Subcutaneous abdominal adipose tissue (tissue), 5 donors: ENCODE measurements at regions not wholly inside any gene's neighbourhood (a gene's known extent, or its start where the extent isn't known, plus 50 kb on each side); places are given as distances from the start of the nearest gene placed in this dataset.

Experiments used
- H3K27ac ChIP-seq: one replicate; pipeline ENCODE4 v1.7.0; 2013; ENCODE audit warnings: low read depth, mild to moderate bottlenecking, inconsistent platforms, low read length, moderate library complexity
- H3K27me3 ChIP-seq, 5 donors: one replicate each; pipeline ENCODE4 v1.7.0; 2013; ENCODE audit warnings: low read length in 5 of 5, inconsistent platforms in 1 of 5; ENCODE audit not compliant: control insufficient read depth in 5 of 5, insufficient read depth in 4 of 5
- H3K36me3 ChIP-seq, 5 donors: one replicate each; pipeline ENCODE4 v1.7.0; 2013; ENCODE audit warnings: low read length in 5 of 5; ENCODE audit not compliant: control insufficient read depth in 5 of 5, insufficient read depth in 5 of 5
- H3K4me1 ChIP-seq, 5 donors: one replicate each; pipeline ENCODE4 v1.7.0; 2013; ENCODE audit warnings: low read length in 5 of 5, mild to moderate bottlenecking in 3 of 5, moderate library complexity in 1 of 5; ENCODE audit not compliant: control insufficient read depth in 5 of 5, insufficient read depth in 5 of 5
- H3K4me3 ChIP-seq, 5 donors: one replicate each; pipeline ENCODE4 v1.7.0; 2013; ENCODE audit warnings: low read length in 5 of 5, low read depth in 1 of 5
- H3K9ac ChIP-seq, 5 donors: one replicate each; pipeline ENCODE4 v1.7.0; 2013; ENCODE audit warnings: low read length in 5 of 5, mild to moderate bottlenecking in 4 of 5, moderate library complexity in 3 of 5
- H3K9me3 ChIP-seq, 5 donors: one replicate each; pipeline ENCODE4 v1.7.0; 2013; ENCODE audit warnings: low read length in 5 of 5; ENCODE audit not compliant: control insufficient read depth in 5 of 5
- donor health status: healthy.
- donor health status: healthy.
- donor health status: healthy.
- donor health status: healthy.
- donor health status: healthy.

- Histone ChIP-seq H3K4me1 (peaks cover 0 to under 1% (median 0%) of the 10 kb centered on the region in 5 donors), H3K9ac (no peak overlapping the region), H3K4me3 (no peak overlapping the region), H3K36me3 (no peaks in the 10 kb centered on the region), H3K9me3 (peaks cover 0 to 16% (median 7%) of the 10 kb centered on the region in 5 donors), H3K27me3 (peaks cover 1 to 12% (median 6%) of the 10 kb centered on the region in 5 donors), H3K27ac (no peak overlapping the region)
Measured at GRCh38 chr12:125528281-125528680, 463.0 kb downstream of the AACS start.

DNA sequence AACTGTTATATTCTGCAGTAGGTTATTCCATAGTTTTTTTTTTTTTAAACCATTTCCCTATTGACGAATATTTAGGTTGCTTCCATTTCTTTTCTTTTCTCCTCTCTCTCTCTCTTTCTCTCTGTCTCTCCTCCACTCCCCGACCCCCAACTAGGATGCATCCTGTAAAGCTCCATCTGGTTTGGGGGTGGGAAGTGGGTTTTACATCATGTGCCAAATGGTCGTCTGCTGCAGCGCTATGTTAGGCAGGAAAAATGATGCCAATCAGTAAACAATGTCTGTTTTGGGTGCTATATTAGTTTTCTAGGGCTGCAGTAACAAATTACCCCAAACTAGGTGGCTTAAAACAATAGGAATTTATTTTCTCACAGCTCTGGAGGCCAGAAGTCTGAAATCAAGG, 465.0 kb downstream of the AACS start:
- Histone ChIP-seq H3K9me3 (peaks cover 0 to 8% (median 0%) of the 10 kb centered on the region in 5 donors), H3K36me3 (no peaks in the 10 kb centered on the region), H3K27me3 (peaks cover 2 to 17% (median 9%) of the 10 kb centered on the region in 5 donors), H3K4me3 (no peak overlapping the region), H3K4me1 (peaks cover 0 to 4% (median 0%) of the 10 kb centered on the region in 5 donors), H3K9ac (no peak overlapping the region), H3K27ac (no peak overlapping the region)

DNA sequence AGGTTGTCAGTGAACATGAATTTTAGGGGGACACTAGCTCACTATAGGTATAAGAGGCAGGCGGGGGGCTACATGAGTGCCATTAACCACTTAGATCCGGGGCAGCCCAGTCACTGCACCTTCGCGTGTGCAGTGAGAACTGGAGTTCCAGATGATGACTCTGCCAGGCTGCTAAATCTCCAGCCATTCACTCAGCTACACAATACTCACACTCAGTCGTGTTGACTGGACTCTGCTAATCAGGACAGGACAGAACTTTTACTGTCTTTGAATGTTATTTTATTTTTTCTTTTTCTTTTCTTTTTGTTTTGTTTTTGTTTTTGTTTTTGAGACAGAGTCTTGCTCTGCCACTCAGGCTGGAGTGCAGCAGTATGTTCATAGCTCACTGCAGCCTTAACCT, 465.6 kb downstream of the AACS start:
- Histone ChIP-seq H3K4me3 (no peak overlapping the region), H3K27me3 (peaks cover 2 to 17% (median 9%) of the 10 kb centered on the region in 5 donors), H3K4me1 (peaks cover 0 to 4% (median 0%) of the 10 kb centered on the region in 5 donors), H3K9me3 (peaks cover 0 to 6% (median 0%) of the 10 kb centered on the region in 5 donors), H3K9ac (no peak overlapping the region), H3K27ac (no peak overlapping the region), H3K36me3 (no peaks in the 10 kb centered on the region)

DNA sequence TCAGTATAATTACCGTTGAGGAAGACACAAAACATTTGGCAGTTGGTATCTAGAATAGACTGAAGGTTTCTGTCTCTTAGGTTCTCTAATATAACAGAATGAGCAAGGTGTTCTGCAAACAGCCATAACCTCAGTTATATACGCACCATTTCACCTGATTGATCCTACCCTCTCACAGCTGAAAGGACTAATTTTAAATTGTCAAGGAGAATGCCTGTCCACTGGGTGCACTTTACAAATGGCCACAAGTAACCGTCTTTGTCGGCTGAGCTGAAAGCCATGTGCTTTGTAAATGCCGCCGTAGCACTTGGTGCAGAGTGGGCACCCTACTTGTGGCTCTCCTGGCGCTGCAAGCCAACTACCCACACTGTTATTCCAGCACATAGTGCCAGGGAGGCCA, 466.3 kb downstream of the AACS start:
- Histone ChIP-seq H3K27ac (no peak overlapping the region), H3K9me3 (peaks cover 0 to 3% (median 0%) of the 10 kb centered on the region in 5 donors), H3K4me1 (peaks cover 0 to 4% (median 0%) of the 10 kb centered on the region in 5 donors), H3K9ac (no peak overlapping the region), H3K4me3 (no peak overlapping the region), H3K36me3 (no peaks in the 10 kb centered on the region), H3K27me3 (peaks cover 2 to 17% (median 11%) of the 10 kb centered on the region in 5 donors)

DNA sequence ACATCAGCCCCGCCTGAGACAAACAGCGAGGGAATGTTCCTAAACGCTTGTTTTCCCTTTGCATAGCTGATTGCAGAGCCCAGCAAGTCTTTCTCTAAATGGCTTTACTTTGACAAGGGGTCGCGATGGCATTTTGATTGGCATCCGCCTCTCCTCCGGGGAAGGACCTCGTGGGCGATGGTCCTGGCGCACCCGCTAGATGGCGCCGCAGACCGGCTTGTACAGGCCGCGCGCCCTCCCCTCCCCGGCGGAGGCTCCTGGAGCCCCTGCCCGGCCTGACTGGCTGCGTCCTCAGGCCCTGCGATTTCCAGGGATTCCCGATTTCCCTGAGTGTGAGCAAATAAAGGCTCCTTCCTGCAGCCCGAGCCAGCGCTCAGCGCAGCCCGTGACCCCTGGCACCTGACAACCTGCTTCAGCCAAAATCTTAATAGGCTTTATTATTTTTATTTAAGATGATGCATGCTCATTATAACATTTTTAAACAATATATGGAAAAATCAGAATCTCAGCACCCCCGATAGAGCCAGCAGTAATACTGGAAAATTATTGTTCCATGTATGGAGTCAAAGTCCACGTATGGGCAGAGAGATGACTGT, 468.3 kb downstream of the AACS start:
- H3K9ac ChIP-seq, result no peak overlapping the region
- H3K27me3 ChIP-seq, result peaks cover 2 to 17% (median 11%) of the 10 kb centered on the region in 5 donors
- no peaks in the 10 kb centered on the region for H3K36me3 ChIP-seq
- peaks cover 0 to 4% (median 0%) of the 10 kb centered on the region in 5 donors for H3K4me1 ChIP-seq
- no peak overlapping the region for H3K4me3 ChIP-seq
- H3K27ac ChIP-seq, result no peak overlapping the region
- no peaks in the 10 kb centered on the region for H3K9me3 ChIP-seq

DNA sequence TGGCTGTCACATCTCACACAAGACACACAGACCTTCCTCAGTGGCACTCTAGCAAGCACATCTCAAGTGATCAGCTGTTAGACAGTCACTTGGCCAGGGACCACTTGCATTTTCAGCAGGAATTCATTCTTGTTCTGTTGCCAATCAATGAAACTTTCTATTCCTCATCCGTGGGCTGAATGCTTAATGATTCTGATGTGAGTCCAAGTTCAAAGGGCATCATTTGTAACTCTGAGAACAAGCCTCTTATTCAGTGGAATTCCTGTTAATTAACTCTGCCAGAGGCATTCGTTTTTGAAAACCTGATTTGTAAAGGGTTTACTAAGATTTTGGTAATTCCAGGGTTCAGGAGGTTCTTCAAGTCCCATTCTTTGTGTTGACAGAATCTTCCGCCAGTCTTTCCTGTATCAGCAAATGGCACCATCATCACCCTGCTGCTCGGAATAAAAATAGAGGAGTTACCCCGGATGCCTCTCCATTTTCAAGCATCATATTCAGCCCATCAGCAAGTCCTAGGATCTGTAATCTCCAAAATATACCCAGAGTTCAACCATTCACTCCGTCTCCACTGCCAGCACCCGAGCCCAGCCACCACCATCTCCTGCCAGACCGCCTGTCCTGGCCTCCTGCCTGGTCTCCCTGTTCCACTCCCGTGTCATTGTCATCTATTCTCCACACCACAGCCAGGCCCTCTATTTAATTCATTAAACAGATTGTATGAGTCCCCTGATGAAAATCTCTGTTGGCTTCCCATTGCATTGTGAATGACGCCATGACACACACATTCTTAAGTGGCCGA, 473.4 kb downstream of the AACS start:
- Histone ChIP-seq H3K27me3 (peaks cover 0 to 7% (median 3%) of the 10 kb centered on the region in 5 donors), H3K36me3 (no peaks in the 10 kb centered on the region), H3K9me3 (no peaks in the 10 kb centered on the region), H3K4me1 (peaks cover 0 to under 1% (median 0%) of the 10 kb centered on the region in 5 donors), H3K9ac (no peak overlapping the region), H3K27ac (no peak overlapping the region), H3K4me3 (no peak overlapping the region)

GRCh38 chr12:125540580-125541204, 475.5 kb downstream of the AACS start:
- Histone ChIP-seq H3K4me3 (no peak overlapping the region), H3K9ac (no peak overlapping the region), H3K27ac (no peak overlapping the region), H3K27me3 (peaks cover 0 to 7% (median 0%) of the 10 kb centered on the region in 5 donors), H3K36me3 (no peaks in the 10 kb centered on the region), H3K4me1 (no peaks in the 10 kb centered on the region), H3K9me3 (peaks cover 0 to 2% (median 0%) of the 10 kb centered on the region in 5 donors)

GRCh38 chr12:125544960-125545359, 479.7 kb downstream of the AACS start:
- H3K4me3 ChIP-seq, result no peak overlapping the region
- H3K36me3 ChIP-seq, result no peaks in the 10 kb centered on the region
- H3K9ac ChIP-seq, result no peak overlapping the region
- H3K4me1 ChIP-seq, result no peaks in the 10 kb centered on the region
- peaks cover 0 to 7% (median 3%) of the 10 kb centered on the region in 5 donors for H3K9me3 ChIP-seq
- no peaks in the 10 kb centered on the region for H3K27me3 ChIP-seq
- H3K27ac ChIP-seq, result no peak overlapping the region

DNA sequence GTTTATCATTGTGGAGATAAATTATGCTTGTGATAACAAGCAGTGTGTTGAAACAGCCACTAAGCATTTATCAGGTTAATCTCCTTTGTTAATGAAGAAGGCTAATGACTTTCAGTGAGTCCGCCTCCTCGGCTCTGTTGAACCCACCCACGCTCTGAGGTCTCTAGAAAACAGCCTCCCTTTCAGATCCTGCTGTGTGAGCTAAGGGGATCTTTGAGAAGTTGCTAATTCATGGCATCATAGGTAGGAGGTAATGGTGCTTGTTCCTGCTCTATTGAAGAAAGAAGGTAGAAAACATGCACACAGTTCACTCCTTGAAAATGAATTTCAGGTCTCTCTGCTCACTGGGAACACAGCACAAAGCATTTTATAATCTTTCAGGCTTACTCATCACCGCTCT, 483.9 kb downstream of the AACS start:
- Histone ChIP-seq H3K36me3 (no peaks in the 10 kb centered on the region), H3K27me3 (no peaks in the 10 kb centered on the region), H3K27ac (no peak overlapping the region), H3K9me3 (peaks cover 0 to 8% (median 4%) of the 10 kb centered on the region in 5 donors), H3K9ac (no peak overlapping the region), H3K4me3 (no peak overlapping the region), H3K4me1 (no peaks in the 10 kb centered on the region)

- H3K9ac ChIP-seq, result no peak overlapping the region
- H3K9me3 ChIP-seq, result peaks cover 0 to 8% (median 4%) of the 10 kb centered on the region in 5 donors
- no peak overlapping the region for H3K4me3 ChIP-seq
- no peak overlapping the region for H3K27ac ChIP-seq
- no peaks in the 10 kb centered on the region for H3K4me1 ChIP-seq
- H3K36me3 ChIP-seq, result no peaks in the 10 kb centered on the region
- H3K27me3 ChIP-seq, result no peaks in the 10 kb centered on the region
Measured at GRCh38 chr12:125549836-125550235, 484.6 kb downstream of the AACS start.
